ENCODE measurements at regions not wholly inside any gene's neighbourhood (a gene's known extent, or its start where the extent isn't known, plus 50 kb on each side); places are given as distances from the start of the nearest gene placed in this dataset.

DNA sequence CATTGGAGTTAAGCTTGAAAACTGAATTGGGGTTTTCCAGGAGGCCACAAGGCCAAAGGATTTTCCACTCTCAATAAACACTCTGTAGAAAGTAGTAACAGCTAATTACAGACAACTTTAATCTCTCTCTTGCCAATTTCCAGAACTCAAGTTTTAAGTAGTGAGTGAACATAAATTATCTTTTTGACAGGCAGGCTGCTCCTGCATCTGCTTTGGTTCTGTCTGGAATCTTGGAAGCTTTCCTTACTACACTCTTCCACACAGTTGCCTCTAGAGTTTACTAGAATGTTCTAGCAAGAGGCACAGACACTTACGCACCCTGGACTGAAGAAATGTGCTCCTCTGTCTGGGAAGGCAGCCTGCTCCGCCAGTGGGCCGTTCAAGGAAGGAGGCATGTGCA, 90.5 kb upstream of the WAC start:
- TF ChIP-seq, protein P1, sequence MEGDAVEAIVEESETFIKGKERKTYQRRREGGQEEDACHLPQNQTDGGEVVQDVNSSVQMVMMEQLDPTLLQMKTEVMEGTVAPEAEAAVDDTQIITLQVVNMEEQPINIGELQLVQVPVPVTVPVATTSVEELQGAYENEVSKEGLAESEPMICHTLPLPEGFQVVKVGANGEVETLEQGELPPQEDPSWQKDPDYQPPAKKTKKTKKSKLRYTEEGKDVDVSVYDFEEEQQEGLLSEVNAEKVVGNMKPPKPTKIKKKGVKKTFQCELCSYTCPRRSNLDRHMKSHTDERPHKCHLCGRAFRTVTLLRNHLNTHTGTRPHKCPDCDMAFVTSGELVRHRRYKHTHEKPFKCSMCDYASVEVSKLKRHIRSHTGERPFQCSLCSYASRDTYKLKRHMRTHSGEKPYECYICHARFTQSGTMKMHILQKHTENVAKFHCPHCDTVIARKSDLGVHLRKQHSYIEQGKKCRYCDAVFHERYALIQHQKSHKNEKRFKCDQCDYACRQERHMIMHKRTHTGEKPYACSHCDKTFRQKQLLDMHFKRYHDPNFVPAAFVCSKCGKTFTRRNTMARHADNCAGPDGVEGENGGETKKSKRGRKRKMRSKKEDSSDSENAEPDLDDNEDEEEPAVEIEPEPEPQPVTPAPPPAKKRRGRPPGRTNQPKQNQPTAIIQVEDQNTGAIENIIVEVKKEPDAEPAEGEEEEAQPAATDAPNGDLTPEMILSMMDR (tag by site-specific recombination; IDR thresholded peaks at IDR 0.05) = no peak
- TF ChIP-seq ZNF501 (tag by site-specific recombination; IDR thresholded peaks at IDR 0.05) (no peak), ZNF266 (tag by site-specific recombination; IDR thresholded peaks at IDR 0.05; ENCODE audit: low read depth) (no peak), ZNF843 (tag by site-specific recombination; IDR thresholded peaks at IDR 0.05) (no peak), ZNF311 (tag by site-specific recombination; IDR thresholded peaks at IDR 0.05; ENCODE audit: borderline replicate concordance) (no peak)
- TF ChIP-seq, protein P2, sequence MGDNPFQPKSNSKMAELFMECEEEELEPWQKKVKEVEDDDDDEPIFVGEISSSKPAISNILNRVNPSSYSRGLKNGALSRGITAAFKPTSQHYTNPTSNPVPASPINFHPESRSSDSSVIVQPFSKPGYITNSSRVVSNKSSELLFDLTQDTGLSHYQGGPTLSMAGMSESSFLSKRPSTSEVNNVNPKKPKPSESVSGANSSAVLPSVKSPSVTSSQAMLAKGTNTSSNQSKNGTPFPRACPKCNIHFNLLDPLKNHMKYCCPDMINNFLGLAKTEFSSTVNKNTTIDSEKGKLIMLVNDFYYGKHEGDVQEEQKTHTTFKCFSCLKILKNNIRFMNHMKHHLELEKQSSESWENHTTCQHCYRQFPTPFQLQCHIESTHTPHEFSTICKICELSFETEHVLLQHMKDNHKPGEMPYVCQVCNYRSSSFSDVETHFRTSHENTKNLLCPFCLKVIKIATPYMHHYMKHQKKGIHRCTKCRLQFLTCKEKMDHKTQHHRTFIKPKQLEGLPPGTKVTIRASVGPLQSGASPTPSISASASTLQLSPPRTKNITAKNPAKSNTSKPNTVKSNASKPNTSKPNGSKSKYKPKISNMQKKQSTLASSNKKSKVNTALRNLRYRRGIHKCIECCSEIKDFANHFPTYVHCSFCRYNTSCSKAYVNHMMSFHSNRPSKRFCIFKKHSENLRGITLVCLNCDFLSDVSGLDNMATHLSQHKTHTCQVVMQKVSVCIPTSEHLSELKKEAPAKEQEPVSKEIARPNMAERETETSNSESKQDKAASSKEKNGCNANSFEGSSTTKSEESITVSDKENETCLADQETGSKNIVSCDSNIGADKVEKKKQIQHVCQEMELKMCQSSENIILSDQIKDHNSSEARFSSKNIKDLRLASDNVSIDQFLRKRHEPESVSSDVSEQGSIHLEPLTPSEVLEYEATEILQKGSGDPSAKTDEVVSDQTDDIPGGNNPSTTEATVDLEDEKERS (tag by site-specific recombination; IDR thresholded peaks at IDR 0.05) = no peak

All from HEK293 (cell line).